Heart left ventricle (tissue), 16 donors: ENCODE measurements at regions not wholly inside any gene's neighbourhood (a gene's known extent, or its start where the extent isn't known, plus 50 kb on each side); places are given as distances from the start of the nearest gene placed in this dataset.
A peak's percentile ranks its signal among the peaks of the same experiment; 100 is the strongest.

Experiments used
- ATAC-seq, 4 donors: fragments of 200-7000 bp; cut with Tn5 transposase; one replicate each; pipeline ENCODE4 v1.9.1; 2020 to 2022; ENCODE audit warnings: moderate library complexity in 4 of 4, mild to moderate bottlenecking in 3 of 4, moderate number of reproducible peaks in 1 of 4
- DNase-seq, 5 donors: peaks; one replicate each; pipeline ENCODE4 v3.0.0-alpha.2; 2020
- H3K27ac ChIP-seq, 12 donors: fragments of 200-600 bp; sonication (generic) in 4 of 12; one replicate each; pipeline versions ENCODE4 v1.5.0 to v1.8.0; 2016 to 2022; ENCODE audit warnings: mild to moderate bottlenecking in 2 of 12
- H3K27me3 ChIP-seq, 9 donors: fragments of 200-600 bp; sonication (generic) in 2 of 9; one replicate each; pipeline versions ENCODE4 v1.5.1 to v1.8.0; 2016 to 2022; ENCODE audit warnings: mild to moderate bottlenecking in 3 of 9
- H3K36me3 ChIP-seq, 9 donors: fragments of 200-600 bp; sonication (generic) in 2 of 9; one replicate each; pipeline versions ENCODE4 v1.5.0 to v1.8.0; 2018 to 2022; ENCODE audit warnings: mild to moderate bottlenecking in 2 of 9
- H3K4me1 ChIP-seq, 12 donors: fragments of 200-600 bp; sonication (generic) in 4 of 12; one replicate each; pipeline versions ENCODE4 v1.5.0 to v1.8.0; 2016 to 2022; ENCODE audit warnings: mild to moderate bottlenecking in 3 of 12
- H3K4me3 ChIP-seq, 12 donors: fragments of 200-600 bp; sonication (generic) in 4 of 12; one replicate each; pipeline versions ENCODE4 v1.5.0 to v1.8.0; 2017 to 2022; ENCODE audit warnings: mild to moderate bottlenecking in 9 of 12, moderate library complexity in 4 of 12
- H3K9me3 ChIP-seq, 12 donors: fragments of 200-600 bp; sonication (generic) in 4 of 12; one replicate each; pipeline versions ENCODE4 v1.5.0 to v1.8.0; 2016 to 2022; ENCODE audit warnings: mild to moderate bottlenecking in 1 of 12
- CTCF ChIP-seq, 12 donors: fragments of 200-600 bp; sonication (generic) in 4 of 12; IDR thresholded peaks; one replicate each; pipeline versions ENCODE4 v1.5.0 to v1.8.0; 2018 to 2022; ENCODE audit warnings: antibody characterized with exemption in 12 of 12, mild to moderate bottlenecking in 5 of 12
- POLR2A ChIP-seq, 2 donors: fragments of 450-650 bp; IDR thresholded peaks; one replicate each; pipeline ENCODE4 v1.6.1; 2017; ENCODE audit warnings: antibody characterized with exemption in 2 of 2, mild to moderate bottlenecking in 2 of 2, moderate library complexity in 2 of 2
- WGBS, 4 donors: extraction: QIAGEN DNeasy Blood & Tissue Kit in 2 of 4; methylation state at CpG; one replicate each; pipeline versions ENCODE4 v1.1.5 to v1.1.7; 2013 to 2018; 5-methylcytosine and 5-hydroxymethylcytosine counted together
- intact Hi-C, 10 donors: fragments of 100-400 bp; cut with DNase I; formaldehyde crosslinking; loops; one replicate each; pipeline versions ENCODE4 v1.11.1 to v1.14.2; 2022
- donor health status: ischemic (EF 13 %, LVEDD 7.1; RV severe dilation, severe dysfunction).
- donor health status: healthy with polysubstance abuse.
- donor health status: DM: no; HTN: yes; CAD: no.
- donor health status: DM: no; HTN: no; CAD: no.
- donor health status: ischemic (EF 25% LVEDD 6.9; RV normal size, moderate dysfunction).
- donor health status: ischemic (EF 25% LVEDD 5.7; RV mildly dilated, moderate dysfunction).
- donor health status: healthy.
- donor health status: DM: yes; HTN: yes; CAD: no.
- donor health status: ischemic (EF 35%, LVEDD 5.7; RV mildly dilated, moderate dysfunction).
- donor health status: nonischemic (EF 11% LVEDD 7.7; RV severe dilation, severe dysfunction).
- donor health status: DM: yes; HTN: yes; CAD: no.
- donor health status: PGD.
- donor health status: ischemic (EF 29% LVEDD 5.4; RV normal size, mild dysfunction).
- donor health status: nonischemic (EF 23%, LVEDD 6.1; RV moderate dilation, normal function).

DNA sequence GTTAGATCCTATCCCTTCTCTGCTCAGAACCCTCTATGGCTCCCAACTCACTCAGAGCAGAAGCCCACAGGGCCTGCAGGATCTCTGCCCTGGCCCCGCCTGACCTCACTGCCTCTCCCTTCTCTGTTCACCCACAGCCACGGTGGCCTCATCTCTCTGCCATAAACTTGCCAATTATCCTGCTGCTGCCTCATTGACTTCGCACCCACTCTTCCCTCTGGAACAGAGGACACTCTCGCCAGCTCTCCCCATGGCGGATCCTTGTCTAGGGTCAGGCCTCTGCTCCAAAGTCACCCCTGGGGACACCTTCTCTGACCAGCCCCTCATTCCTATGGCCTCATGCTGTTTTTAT, 86.4 kb downstream of the CEBPB start:
- peaks cover 0 to 91% (median 13%) of the 10 kb centered on the region in 12 donors for H3K4me1 ChIP-seq

GRCh38 chr20:50277460-50278376, 87.1 kb downstream of the CEBPB start:
- Histone ChIP-seq H3K27ac (peak overlapping the region in 11 of 12 donors; percentile 53 to 94 (median 77)), H3K4me1 (peaks cover 0 to 89% (median 13%) of the 10 kb centered on the region in 12 donors)
- intact Hi-C loops = loop anchor here in 6 of 10 donors (2.0 to 10.0 kb wide), 6 partner anchors 83 to 187 kb away; partner anchors contain the start of gene CEBPB (in 6 of the 6)

More for the DNA sequence above, 86.4 kb downstream of the CEBPB start:
- Histone ChIP-seq H3K36me3 (no peaks in the 10 kb centered on the region), H3K27ac (peak overlapping the region in 4 of 12 donors; percentile 78 to 94 (median 82)), H3K27me3 (no peaks in the 10 kb centered on the region), H3K4me3 (peak overlapping the region in 1 of 12 donors; percentile 44), H3K9me3 (no peaks in the 10 kb centered on the region)
- peak in 1 of 5 donors; percentile 24 for DNase-seq
- no peak for ATAC-seq
- TF ChIP-seq POLR2A (IDR thresholded peaks at IDR 0.05) (no peak), CTCF (IDR thresholded peaks at IDR 0.05) (no peak)
- intact Hi-C loops = loop anchor here in 6 of 10 donors (5.0 to 10.0 kb wide), 5 partner anchors 82 to 188 kb away; partner anchors contain the start of gene CEBPB (in 6 of the 6)
- 77 to 89% (median 81%) methylated on average over 5 of the region's 5 CpGs for WGBS, 4 donors

GRCh38 chr20:50278377-50278683, 87.7 kb downstream of the CEBPB start:
- ATAC-seq = peak in 3 of 4 donors; percentile 7 to 23 (median 12)
- Histone ChIP-seq H3K27me3 (no peaks in the 10 kb centered on the region), H3K9me3 (no peaks in the 10 kb centered on the region), H3K36me3 (no peaks in the 10 kb centered on the region), H3K4me3 (peak overlapping the region in 1 of 12 donors; percentile 44), H3K4me1 (peaks cover 0 to 89% (median 13%) of the 10 kb centered on the region in 12 donors), H3K27ac (peak overlapping the region; percentile 38 to 94 (median 76))
- TF ChIP-seq CTCF (IDR thresholded peaks at IDR 0.05) = no peak
- TF ChIP-seq POLR2A (IDR thresholded peaks at IDR 0.05) = no peak
- intact Hi-C loops = loop anchor here in 6 of 10 donors (2.0 to 10.0 kb wide), 6 partner anchors 84 to 186 kb away; partner anchors contain the start of gene CEBPB (in 6 of the 6)
- WGBS, 4 donors = 66 to 77% (median 73%) methylated on average over 5 of the region's 5 CpGs
- DNase-seq = peak in 1 of 5 donors; percentile 69

More at GRCh38 chr20:50277460-50278376, 87.1 kb downstream of the CEBPB start:
- ATAC-seq (peak in 1 of 4 donors; percentile 5), DNase-seq (peak in 1 of 5 donors; percentile 27)
- Histone ChIP-seq H3K4me3 (peak overlapping the region in 1 of 12 donors; percentile 44), H3K36me3 (no peaks in the 10 kb centered on the region), H3K27me3 (no peaks in the 10 kb centered on the region), H3K9me3 (no peaks in the 10 kb centered on the region)
- 79 to 90% (median 83%) methylated on average over 9 to 16 of the region's 16 CpGs for WGBS, 4 donors
- TF ChIP-seq POLR2A (IDR thresholded peaks at IDR 0.05) (no peak), CTCF (IDR thresholded peaks at IDR 0.05) (no peak)
